Stimulated activated CD8-positive, alpha-beta memory T cell treated with anti-CD3 and anti-CD28 coated beads, Interleukin-2, amount 100 ng/mL, for 48 hours (primary cell): ENCODE measurements at regions not wholly inside any gene's neighbourhood (a gene's known extent, or its start where the extent isn't known, plus 50 kb on each side); places are given as distances from the start of the nearest gene placed in this dataset.

ENCODE experiments used
- DNase-seq, 2 donors: peaks; one replicate each; pipeline ENCODE4 v3.0.0-alpha.2; 2020; ENCODE audit warnings: low read depth in 2 of 2

- no peak for DNase-seq
Observed at GRCh38 chr14:71666571-71667145, 265.6 kb upstream of the RGS6 start.

- DNase-seq = no peak
Observed at GRCh38 chr14:71668186-71668912, 263.9 kb upstream of the RGS6 start.

DNA sequence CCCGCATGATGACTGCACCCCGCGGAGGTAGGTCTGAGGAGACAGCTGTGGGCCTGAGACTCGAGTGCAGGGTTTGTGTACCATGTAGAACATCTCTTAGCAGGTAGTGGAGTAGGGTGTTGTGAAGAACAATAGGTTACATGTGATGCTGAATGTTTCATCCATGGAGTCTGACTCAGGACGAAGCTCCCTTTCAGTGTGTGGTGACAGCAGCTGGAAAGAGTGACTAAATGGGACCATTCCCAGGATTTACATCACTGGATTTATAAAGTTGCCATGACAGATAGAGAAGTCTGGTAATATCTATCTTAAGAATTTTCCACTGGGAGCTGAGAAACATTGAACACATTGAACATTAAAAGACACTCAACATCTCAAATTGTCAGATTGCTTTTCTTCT, 259.6 kb upstream of the RGS6 start:
- no peak for DNase-seq

- DNase-seq = no peak
Observed at GRCh38 chr14:71675126-71675899, 256.9 kb upstream of the RGS6 start.

DNA sequence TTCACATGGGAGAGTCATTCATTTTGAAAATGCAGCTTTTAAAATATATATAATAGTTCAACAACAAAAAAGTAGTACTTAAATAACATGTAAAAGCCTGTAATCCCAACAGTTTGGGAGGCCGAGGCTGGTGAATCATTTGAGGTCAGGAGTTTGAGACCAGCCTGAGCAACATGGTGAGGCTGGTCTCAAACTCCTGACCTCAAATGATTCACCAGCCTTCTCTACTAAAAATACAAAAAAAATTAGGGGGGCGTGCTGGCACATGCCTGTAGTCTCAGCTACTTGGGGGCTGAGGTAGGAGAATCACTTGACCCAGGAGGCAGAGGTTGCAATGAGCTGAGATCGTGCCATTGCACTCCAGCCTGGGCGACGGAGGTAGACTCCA, 256.3 kb upstream of the RGS6 start:
- DNase-seq = no peak

- no peak for DNase-seq
Observed at GRCh38 chr14:71680736-71681387, 251.4 kb upstream of the RGS6 start.

DNA sequence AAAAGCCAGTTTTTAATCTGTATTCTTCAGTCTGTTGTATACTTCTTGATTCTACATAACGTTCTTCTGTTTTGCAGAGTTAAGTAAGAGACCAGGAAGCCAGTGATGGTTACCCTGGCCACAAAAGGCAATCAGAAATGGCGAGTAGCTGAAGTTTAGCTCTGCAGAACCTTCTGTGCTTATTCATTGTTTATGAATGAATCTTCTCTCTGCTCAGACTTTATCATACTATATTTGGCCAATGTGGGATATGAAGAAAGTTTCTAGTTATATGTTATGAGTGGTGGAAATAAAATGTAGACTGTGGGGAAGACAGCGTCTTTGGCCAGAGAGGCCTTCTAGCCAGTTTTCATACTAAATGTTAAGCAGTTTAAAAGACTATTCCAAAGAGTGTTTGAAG, 249.9 kb upstream of the RGS6 start:
- DNase-seq = no peak

- DNase-seq = no peak
Observed at GRCh38 chr14:71684323-71684722, 247.9 kb upstream of the RGS6 start.

DNA sequence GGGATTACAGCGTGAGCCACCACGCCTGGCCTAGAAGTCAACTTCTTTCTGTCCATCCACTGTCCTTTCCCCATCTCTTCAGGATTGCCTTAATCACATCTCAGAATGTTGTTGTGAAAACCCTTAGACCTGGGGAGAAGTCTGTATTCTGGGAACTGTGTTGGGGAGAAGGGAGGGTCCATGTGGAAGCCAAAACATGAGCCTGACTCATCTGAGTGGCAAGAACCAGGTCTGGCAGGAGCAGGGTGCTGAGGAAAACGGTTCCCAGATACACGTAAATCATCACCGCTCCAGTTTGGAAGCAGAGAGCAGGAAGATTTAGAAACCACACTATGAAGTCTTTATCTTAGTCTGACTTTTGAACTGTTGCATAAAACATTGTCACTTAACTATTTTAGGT, 245.6 kb upstream of the RGS6 start:
- no peak for DNase-seq

- DNase-seq = no peak
Observed at GRCh38 chr14:71687166-71687831, 244.9 kb upstream of the RGS6 start.

- DNase-seq = no peak
Observed at GRCh38 chr14:71688576-71688975, 243.7 kb upstream of the RGS6 start.

DNA sequence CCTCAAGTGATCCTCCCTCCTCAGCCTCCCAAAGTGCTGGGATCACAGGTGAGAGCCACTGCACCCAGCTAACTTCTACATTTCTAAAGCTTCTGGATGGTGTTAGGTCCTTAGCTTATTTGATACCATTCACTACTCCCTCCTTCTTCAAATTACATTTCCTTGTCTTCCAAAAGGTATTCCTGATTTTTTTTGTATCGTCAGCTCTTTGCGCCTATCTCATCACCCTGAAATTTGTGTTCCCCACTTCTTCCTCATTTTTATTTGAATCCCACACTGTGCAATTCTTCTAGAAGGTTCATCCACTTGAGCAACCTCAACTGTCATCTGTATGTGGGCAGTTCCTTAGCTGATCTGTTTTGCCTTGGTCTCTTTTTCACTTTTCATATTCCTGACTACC, 241.8 kb upstream of the RGS6 start:
- no peak for DNase-seq

GRCh38 chr14:71692496-71692895, 239.7 kb upstream of the RGS6 start:
- DNase-seq = no peak

DNA sequence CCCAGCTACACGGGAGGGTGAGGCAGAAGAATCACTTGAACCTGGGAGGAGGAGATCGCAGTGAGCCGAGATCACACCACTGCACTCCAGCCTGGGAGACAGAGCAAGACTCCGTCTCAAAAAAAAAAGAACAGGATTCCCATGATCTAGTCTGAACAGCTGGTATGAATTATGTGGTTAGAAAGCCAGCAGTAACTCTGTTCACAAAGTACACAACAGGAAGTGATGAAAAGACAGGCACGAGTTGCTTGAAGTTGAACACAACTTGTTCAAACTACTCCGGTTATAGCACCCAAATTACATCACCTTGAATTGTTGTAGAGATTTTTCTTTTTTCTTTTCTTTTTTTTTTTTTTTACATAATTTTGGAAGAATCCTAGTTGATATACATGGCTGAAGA, 238.8 kb upstream of the RGS6 start:
- no peak for DNase-seq

DNA sequence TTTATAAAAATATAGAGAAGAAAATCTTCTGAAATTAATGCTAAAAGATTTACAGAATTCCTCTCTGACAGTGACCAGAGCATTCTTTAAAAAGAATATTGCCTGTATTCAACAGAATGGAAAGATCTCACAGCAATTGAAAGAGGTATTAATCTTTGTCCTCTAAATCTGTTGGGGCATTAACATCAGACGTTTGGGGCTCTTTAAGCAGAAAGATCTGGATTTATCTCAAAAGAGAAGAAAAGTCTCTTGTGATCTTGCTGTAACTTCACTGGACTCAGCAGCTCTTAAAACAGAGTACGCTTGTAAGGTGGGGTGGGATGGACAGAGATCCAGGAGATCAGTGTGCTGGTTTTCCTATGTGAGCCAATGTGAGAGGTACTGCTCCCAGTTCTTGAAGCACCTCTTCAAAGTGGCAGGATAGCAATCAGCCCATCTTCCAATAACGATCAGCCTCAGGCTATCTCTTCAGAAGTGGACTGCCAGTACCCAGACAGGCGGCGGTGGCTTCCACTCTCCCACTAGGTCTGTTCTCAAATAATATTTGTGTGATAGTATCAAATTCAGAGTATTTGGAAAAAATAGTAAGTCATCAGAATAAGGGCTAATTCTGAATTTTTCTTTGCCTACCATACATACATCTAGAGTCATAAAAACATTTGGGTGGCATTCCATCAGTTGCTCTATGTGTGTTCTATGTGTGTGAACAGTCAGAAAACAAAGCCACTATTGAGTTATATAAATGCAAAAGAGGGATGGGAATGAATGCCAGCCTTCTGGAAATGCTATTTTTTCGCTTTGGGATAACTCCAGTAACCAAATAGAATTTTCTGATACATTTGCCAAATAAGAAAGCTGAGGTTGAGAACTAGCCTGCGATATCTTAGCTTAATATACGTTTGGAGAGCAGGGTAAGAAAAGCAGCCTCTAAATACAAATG, 237.4 kb upstream of the RGS6 start:
- DNase-seq = no peak

DNA sequence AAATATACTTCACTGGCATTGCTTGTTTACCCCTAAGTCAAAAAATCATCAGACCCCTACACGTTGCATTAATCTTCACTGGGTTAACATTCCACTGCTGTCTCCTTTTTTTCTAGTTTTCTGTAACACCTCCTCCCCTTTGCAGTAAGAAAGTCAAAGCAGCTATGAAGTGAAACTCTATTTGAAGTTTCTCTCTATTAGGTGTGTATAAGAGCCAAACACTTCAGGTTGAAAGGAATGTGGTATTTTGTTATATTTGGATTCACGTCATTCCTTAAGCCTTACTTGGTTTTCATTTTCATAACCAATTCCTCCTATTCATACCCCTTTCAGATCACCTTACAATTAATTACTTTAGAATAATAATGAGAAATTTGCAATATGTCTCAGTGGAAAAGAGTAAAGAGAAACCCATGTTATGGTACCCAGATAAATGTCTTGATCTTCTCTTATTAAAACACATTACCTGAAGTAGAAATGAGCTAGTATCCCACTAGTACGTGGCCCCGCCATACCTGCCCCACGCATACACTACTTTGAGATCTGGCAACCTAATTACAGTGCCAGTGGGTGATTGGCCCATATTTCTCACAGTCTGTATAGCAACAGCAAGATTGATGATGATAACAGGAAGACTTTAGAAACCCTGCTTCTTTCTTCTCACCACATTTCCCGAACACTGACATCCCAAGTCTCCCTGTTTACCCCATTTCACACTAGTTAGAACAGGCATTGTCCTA, 236.4 kb upstream of the RGS6 start:
- DNase-seq = no peak

- no peak for DNase-seq
Observed at GRCh38 chr14:71698027-71698426, 234.2 kb upstream of the RGS6 start.

DNA sequence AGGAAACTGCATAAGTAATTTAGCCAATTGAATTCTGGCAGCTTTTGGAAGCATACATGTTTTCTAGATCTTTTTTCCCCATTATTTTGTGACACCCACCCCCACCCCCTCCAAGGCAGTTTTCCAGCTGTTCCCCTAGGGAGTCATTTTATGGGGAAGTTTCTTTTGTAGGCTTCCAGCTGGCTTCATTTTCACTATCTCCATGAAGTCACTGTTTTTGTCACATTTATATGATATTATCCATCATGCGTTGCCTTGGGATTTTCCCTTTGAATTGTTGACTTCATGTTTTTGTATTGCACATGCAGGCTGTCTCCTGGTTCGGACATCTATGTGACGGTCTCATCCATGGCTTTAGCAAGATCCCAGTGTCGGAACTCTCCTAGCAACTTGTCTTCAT, 233.6 kb upstream of the RGS6 start:
- no peak for DNase-seq

- no peak for DNase-seq
Observed at GRCh38 chr14:71701990-71702389, 230.2 kb upstream of the RGS6 start.

GRCh38 chr14:71702786-71703185, 229.4 kb upstream of the RGS6 start:
- DNase-seq = no peak
